NCI-H226 (cell line): ENCODE measurements at regions not wholly inside any gene's neighbourhood (a gene's known extent, or its start where the extent isn't known, plus 50 kb on each side); places are given as distances from the start of the nearest gene placed in this dataset.

Source experiments
- DNase-seq: peaks from one replicate; pipeline ENCODE4 v3.0.0-alpha.2; 2015

DNA sequence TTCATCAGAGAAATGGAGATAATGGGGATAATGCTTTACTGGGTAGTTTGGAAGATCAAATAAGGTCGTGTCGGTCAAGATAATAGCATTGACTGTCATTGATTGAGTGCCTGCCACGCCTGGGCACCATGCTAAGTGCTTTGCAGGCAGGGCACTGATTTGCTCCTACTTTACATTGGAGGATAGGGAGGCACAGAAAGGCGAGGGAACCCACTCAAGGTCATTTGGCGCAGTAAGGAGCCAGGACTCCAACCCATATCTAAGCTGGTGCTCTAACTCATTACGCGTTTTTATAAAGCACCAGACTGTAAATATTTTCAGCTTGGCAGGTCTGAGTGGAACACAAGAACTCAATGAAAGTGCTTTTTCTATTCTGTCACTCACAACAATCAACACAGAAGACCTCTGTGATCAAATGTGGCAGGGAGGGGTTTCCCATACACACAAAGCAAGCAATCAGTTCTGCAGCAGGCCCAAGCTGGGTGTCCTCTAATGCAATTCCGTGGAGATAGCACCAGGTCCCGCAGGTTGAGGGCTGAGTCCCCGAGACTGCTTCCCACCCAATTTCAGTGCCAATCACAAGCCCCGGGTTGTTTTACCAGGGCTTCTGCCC lies 373.6 kb downstream of the CDH26 start:
- no peak for DNase-seq

DNA sequence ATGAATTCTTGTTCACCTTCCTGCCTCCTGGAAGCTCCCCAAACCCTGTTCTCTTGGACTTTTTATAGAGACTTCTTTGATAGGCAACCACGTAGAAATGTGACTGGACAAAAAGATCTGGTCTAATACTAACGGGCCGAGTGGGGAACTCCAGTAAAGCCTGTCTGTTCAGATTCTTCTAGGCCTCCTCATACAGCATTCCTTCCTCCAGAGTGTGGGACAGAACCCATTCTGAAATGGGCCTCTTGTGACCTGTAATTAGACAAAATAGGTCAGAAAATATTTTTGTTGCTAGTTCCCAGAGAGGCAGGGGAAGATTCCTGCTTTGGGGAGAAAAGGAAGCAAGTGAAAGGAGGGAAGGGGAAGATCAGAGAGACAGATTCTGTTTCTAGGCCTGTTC lies 374.3 kb downstream of the CDH26 start:
- DNase-seq, result no peak

DNA sequence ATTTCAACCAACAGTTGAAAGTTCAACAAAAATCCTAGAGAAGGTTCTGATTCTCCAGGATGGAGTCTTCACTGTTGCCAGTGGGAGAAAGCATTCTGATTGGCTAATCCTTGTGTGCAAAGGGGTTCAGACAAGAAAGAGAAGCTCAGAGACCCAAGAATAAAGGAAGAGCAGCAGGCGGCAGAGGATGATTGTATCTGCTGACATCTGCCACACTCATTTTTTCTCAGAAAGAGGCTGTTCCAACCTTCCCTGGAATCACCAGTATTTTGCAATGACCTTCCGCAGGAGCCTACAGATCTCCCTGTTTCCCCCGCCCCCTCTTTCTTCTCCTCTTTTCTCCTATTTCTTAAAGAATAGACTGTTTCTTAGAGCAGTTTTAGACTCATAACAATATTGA lies 376.7 kb downstream of the CDH26 start:
- DNase-seq, result no peak

DNA sequence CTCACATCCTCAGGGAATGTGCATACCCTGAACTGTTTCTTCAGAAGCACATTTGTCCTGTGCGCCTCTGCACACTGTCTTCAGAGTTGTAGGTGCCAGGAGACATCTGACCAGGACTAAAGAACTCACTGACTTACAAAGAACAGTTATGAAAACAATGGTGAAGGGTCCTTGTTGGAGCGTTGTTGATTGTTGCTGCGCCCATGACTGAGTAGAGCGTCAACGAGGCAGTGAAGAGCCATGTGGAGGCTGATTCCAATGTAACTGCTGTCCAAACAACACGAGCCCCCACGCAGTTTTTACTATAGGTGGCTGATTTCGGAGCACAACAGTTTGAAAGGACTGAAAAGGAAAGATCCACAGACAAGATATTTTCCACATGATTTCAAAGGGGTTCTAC lies 380.3 kb downstream of the CDH26 start:
- DNase-seq, result no peak

GRCh38 chr20:60339738-60340137 lies 381.5 kb downstream of the CDH26 start:
- no peak for DNase-seq

GRCh38 chr20:60340232-60340631 lies 382.0 kb downstream of the CDH26 start:
- no peak for DNase-seq

- DNase-seq, result no peak
These were observed 382.8 kb downstream of the CDH26 start for GRCh38 chr20:60341062-60341461.

DNA sequence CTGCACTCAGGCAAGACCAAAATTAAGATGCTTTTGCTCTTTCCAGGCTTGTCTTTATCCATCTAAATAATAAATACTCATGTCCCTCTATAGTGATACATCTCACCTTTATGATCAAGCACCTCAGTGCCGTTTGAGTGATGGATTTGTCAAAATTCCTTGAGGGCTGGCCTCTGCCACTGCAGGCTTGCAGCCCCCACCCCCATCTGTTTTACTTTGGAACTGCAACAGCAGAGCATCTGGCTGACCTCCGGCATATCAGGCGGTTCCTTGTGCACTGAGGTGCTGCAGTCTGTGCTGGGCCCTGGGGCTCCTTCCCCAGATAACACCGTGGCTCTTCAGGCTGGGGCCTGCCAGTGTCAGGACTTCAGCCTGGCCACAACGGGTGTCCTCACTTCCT lies 386.9 kb downstream of the CDH26 start:
- no peak for DNase-seq

- no peak for DNase-seq
These were observed 391.2 kb downstream of the CDH26 start for GRCh38 chr20:60349418-60349817.

- no peak for DNase-seq
These were observed 393.8 kb downstream of the CDH26 start for GRCh38 chr20:60352017-60352416.

GRCh38 chr20:60352596-60352995 lies 394.4 kb downstream of the CDH26 start:
- no peak for DNase-seq

GRCh38 chr20:60354024-60354580 lies 395.9 kb downstream of the CDH26 start:
- no peak for DNase-seq

- DNase-seq, result no peak
These were observed 399.9 kb downstream of the CDH26 start for GRCh38 chr20:60358101-60358500.

- DNase-seq, result no peak
These were observed 400.8 kb downstream of the CDH26 start for GRCh38 chr20:60359010-60359409.

GRCh38 chr20:60361761-60362395 lies 403.7 kb downstream of the CDH26 start:
- DNase-seq, result no peak

DNA sequence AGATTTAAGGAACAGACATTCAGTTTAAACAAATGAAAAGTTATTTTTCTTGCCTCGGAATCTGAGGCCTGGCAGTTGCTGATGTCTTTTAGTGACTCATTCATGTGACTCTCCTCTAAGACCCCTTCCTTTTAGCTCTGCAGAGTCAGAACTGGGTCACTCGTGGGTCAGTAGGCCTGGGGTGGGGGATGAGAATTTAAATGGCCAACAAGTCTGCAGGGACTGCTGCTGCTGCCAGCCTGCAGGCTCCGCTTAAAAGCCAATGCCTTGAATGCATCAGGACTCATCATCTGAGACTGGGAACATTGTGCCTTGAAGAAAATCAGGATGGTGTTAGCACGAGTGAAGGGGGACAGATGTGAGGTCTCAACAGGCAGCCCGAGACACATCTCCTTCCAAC lies 404.3 kb downstream of the CDH26 start:
- no peak for DNase-seq

DNA sequence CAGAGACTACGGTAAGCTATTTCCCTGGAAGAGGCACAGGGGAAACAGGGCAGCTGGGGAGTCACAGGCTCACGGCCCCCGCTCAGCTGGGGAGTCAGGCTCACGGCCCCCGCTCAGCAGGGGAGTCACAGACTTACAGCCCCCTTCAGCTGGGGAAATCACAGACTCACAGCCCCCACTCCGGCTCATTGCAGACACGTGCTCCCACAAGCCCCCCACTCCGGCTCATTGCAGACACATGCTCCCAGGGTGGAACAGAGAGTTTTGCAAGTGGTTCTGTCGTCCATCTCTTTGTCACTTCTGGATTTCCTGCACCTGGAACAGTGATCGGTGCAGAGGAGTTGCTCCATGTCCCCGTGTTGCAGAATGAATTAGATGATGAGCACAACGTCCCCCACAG lies 405.5 kb downstream of the CDH26 start:
- DNase-seq, result no peak

DNA sequence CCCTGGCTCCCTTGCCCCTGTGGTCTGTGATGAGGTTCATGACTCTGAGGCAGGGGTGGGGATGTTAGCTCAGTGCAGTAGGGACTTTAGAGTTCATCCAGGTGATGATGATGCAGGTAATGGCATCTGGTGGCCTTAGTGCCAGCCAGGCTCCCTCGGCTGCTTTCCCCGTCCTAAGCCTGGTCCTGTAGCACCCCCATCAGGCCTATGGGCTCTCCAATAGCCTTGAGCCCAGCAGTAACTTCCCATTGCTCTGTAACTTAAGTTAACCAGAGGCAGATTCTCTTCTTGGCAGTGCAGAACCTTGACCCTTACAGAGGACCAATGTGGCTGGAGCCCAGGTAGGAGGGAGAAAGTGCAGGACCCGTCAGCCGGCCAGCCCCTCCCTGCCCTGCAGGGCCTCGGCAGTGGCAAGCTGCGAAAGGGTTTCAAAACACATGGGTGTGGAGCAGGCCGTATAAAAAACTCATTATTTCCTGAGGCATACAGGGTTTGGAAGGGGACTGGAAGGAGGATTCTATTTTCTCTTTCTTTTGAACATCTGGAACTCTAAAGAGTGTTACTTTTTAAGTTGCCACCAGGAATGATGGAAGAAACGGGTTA lies 406.9 kb downstream of the CDH26 start:
- no peak for DNase-seq

- DNase-seq, result no peak
These were observed 407.7 kb downstream of the CDH26 start for GRCh38 chr20:60365882-60366281.

GRCh38 chr20:60371384-60371783 lies 413.2 kb downstream of the CDH26 start:
- DNase-seq, result no peak

- no peak for DNase-seq
These were observed 414.1 kb downstream of the CDH26 start for GRCh38 chr20:60372275-60372674.

GRCh38 chr20:60372822-60373221 lies 414.6 kb downstream of the CDH26 start:
- DNase-seq, result no peak

DNA sequence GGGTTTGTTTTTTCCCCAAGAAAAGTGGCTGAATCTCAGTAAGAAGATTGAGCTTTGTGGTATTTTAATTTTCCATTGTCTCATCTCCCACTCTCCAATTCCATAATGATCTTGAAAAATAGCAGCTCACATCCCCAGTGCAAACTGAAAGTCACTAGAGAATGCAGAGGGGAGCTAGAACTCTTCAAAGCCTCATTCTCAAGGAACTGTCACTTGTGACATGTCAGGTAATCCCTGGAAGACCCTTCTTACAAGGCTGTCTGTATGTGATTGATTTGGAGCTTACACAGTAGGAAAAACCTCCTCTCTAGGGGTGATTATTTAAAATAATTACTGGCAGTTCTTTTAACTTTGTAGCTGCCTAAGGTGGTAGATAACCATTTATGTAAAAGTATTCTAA lies 420.4 kb downstream of the CDH26 start:
- DNase-seq, result no peak

- no peak for DNase-seq
These were observed 423.6 kb downstream of the CDH26 start for GRCh38 chr20:60381643-60382400.
